Right ventricle myocardium inferior (tissue), 1 donor: ENCODE measurements at regions not wholly inside any gene's neighbourhood (a gene's known extent, or its start where the extent isn't known, plus 50 kb on each side); places are given as distances from the start of the nearest gene placed in this dataset.
"Not testable (repeated sequence)": the region's sequence is repeated elsewhere in the genome, so short reads cannot be mapped to it uniquely, and the experiment has no call there.

Experiments used
- ATAC-seq: fragments of 200-7000 bp; cut with Tn5 transposase; one replicate; pipeline ENCODE4 v1.9.1; 2020; ENCODE audit warnings: mild to moderate bottlenecking, moderate library complexity
- DNase-seq: peaks from one replicate; pipeline ENCODE4 v3.0.0; 2021; ENCODE audit errors: missing footprints
- intact Hi-C: fragments of 100-400 bp; cut with DNase I; formaldehyde crosslinking; loops from one replicate; pipeline ENCODE4 v1.11.0; 2022
- donor health status: DM: no; HTN: yes; CAD: no; lungs with severe emphysema.

- intact Hi-C loops: no loop called here
- ATAC-seq: no peak
- no peak for DNase-seq
Measured at GRCh38 chr2:77713412-77713811, 191.2 kb upstream of the LRRTM4 start.

DNA sequence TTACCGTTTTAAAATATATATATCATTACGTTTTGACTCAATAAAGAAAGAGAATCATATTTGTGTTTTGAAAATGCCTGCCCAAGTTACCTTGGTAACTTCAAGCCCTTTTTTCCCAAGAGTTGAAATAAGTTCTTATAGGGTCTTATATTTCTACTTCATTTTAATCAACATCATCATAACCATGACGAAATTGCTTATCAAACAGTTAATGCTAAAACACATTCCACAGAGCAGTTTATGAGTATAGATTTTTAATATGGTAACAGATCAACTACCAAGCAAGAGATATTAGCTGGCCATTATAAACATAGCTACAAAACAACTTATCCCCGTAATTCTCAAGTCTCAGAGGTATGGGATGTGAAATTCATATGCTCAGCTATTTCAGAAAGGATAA is 197.9 kb upstream of the LRRTM4 start:
- DNase-seq: no peak

DNA sequence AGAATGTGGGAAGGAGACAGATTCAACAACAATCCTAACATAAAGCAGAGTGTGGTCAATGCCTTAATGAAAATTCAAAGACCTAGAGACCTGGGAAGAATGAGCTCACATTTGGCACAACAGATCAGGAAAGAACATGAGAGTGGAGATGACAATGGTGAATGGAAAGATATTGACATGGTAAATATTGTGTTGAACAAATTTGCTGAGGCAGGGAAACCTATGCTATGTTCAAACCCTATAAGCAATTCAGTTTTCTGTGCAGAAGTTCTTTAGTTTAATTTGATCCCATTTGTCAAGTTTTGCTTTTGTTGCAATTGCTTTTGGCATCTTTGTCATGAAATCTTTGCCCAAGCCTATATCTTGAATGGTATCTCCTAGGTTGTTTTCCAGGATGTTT is 199.4 kb upstream of the LRRTM4 start:
- ATAC-seq (no peak), DNase-seq (no peak)
- intact Hi-C loops: no loop called here

More for the DNA sequence above, 197.9 kb upstream of the LRRTM4 start:
- no peak for ATAC-seq
- intact Hi-C loops: no loop called here

DNA sequence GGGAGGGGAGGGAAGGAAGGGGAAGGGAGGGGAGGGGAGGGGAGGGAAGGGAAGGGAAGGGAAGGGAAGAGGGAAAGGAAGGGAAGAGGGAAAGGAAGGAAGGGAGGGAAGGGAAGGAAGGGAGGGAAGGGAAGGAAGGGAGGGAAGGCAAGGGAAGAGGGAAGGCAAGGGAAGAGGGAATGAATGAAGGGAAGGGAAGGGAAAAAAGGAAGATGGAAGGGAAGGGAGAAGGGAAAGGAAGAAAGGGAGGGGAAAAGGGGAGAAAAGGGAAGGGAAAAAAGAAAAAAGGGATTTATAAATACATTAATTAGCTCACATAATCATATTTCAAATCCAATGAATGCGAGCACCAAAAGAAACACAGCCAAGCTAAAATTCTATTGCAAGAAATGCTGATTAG is 202.9 kb upstream of the LRRTM4 start:
- intact Hi-C loops: no loop called here
- DNase-seq (no peak), ATAC-seq (no peak)

GRCh38 chr2:77734662-77735340 is 212.6 kb upstream of the LRRTM4 start:
- ATAC-seq, DNase-seq, intact Hi-C loops: not testable (repeated sequence)

DNA sequence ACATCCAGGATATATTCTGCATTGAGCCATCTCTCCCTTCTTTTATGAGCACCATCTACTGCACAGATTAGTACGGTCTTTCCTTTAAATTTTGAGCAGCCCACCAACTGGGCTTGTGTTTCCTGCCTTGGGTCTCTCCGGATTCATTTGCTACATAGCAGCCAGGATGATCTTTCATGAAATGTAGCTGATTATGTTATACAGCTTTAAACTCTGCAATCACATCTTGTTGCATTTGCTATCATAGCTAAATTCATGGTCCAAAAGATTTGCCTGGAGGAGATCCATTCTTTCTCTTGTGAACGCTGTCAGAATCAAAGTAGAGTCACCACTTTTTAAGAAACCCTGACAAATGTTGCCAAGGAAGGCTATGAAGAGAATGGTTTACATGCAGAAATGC is 215.1 kb upstream of the LRRTM4 start:
- no peak for DNase-seq
- no peak for ATAC-seq
- intact Hi-C loops: no loop called here

DNA sequence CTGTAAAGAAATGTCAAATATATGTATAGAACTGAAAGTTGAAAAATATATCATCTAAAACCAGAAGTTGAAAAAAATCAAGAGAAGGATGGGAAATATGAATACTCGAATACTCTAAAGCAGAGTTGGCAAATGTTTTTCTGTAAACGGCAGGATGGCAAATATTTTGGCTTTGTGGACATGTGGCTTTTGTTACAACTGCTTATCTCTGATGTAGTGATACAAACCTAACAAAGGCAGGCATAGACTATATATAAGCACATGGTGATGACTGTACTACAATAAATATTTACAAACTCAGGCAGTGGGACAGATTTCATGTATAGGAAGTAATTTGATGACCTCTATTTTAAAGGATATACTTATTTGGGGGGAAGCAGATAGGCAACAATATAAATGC is 224.6 kb upstream of the LRRTM4 start:
- intact Hi-C loops: no loop called here
- DNase-seq: no peak
- ATAC-seq: no peak

DNA sequence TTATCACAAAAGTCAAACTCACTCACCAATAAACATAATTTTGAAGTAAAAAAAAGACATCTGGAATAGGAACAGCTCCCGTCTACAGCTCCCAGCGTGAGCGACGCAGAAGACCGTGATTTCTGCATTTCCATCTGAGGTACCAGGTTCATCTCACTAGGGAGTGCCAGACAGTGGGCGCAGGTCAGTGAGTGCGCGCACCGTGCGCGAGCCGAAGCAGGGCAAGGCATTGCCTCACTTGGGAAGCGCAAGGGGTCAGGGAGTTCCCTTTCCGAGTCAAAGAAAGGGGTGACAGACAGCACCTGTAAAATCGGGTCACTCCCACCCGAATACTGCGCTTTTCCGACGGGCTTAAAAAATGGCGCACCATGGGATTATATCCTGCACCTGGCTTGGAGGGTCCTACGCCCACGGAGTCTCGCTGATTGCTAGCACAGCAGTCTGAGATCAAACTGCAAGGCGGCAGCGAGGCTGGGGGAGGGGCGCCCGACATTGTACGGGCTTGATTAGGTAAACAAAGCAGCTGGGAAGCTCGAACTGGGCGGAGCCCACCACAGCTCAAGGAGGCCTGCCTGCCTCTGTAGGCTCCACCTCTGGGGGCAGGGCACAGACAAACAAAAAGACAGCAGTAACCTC is 231.7 kb upstream of the LRRTM4 start:
- DNase-seq, ATAC-seq, intact Hi-C loops: not testable (repeated sequence)

DNA sequence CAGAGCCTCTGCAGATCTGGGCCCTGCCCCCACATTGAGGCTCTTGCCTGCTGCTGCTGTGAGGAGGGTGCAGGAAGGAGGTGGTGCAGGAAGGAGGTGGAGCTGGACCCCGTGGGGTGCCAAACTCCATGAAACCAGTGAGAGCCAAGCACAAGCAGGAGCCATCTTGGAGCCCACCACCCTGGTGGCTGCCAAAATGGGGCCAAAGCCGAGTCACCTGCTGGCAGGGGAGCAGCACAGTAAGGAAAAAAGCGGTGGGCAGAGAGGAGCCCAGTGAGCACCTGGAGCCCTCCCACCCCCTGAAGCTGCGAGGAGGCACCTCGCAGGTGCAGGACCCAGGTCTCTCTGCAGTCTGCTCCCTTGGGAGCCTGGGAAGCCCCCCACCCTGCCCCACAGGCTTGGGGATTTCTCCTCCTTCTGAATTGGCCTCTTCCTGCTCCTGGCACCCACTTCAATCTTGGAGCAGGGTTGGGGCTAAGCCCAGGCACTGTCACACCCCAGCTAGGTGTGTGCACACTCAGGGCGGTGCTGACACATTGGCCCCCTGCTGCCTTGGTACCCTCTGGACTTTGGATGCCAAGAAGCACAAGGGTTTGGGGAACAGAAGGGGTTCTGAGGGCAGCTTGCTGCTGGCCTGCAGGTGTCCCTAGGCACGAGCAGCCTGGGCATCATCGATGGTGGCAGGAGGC is 245.4 kb upstream of the LRRTM4 start:
- ATAC-seq: no peak
- intact Hi-C loops: no loop called here
- DNase-seq: no peak

DNA sequence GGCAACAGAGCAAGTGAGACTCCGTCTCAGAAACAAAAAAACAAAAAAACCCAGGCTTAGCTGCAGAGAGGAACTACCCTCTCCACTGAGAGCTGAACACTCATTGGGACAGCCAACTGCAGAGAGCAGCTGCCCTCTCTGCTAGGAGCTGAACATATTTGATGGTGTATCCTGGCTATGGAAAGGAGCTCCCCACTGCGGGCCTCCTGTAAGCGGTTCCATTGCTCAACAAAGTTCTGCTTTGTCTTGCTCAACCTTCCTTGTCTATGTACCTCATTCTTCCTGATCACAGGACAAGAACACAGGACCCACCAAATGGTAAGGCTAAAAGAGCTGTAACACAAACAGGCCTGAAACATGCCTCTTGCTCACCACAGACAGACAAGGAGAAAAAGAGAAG is 246.3 kb upstream of the LRRTM4 start:
- intact Hi-C loops: no loop called here
- no peak for ATAC-seq
- DNase-seq: no peak

GRCh38 chr2:77778917-77779316 is 256.7 kb upstream of the LRRTM4 start:
- DNase-seq (no peak), ATAC-seq (no peak)
- intact Hi-C loops: no loop called here

- DNase-seq, ATAC-seq, intact Hi-C loops: not testable (repeated sequence)
Measured at GRCh38 chr2:77793500-77793899, 271.3 kb upstream of the LRRTM4 start.

- no peak for ATAC-seq
- intact Hi-C loops: no loop called here
- no peak for DNase-seq
Measured at GRCh38 chr2:77796397-77796796, 274.2 kb upstream of the LRRTM4 start.

DNA sequence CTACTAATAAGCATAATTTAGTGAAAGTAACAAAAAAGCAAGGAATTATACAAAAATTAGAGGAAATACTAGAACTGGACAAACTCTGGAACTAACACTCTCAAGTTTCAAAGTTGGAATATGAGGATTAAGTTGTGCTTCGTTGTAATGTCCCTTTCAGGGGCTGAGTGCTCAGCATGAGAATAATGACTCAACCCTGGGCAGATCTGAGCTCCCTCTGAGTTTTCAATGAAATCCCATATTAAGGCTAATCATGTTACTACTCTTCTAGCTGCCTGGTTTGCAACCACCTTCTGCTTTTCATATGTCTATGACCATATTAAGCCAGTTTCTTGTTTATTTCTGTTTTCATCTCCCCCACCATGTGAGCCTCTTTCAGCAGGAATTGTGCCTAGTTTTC is 274.9 kb upstream of the LRRTM4 start:
- intact Hi-C loops: no loop called here
- DNase-seq (no peak), ATAC-seq (no peak)

GRCh38 chr2:77800410-77800809 is 278.2 kb upstream of the LRRTM4 start:
- DNase-seq (no peak), ATAC-seq (no peak)
- intact Hi-C loops: no loop called here

DNA sequence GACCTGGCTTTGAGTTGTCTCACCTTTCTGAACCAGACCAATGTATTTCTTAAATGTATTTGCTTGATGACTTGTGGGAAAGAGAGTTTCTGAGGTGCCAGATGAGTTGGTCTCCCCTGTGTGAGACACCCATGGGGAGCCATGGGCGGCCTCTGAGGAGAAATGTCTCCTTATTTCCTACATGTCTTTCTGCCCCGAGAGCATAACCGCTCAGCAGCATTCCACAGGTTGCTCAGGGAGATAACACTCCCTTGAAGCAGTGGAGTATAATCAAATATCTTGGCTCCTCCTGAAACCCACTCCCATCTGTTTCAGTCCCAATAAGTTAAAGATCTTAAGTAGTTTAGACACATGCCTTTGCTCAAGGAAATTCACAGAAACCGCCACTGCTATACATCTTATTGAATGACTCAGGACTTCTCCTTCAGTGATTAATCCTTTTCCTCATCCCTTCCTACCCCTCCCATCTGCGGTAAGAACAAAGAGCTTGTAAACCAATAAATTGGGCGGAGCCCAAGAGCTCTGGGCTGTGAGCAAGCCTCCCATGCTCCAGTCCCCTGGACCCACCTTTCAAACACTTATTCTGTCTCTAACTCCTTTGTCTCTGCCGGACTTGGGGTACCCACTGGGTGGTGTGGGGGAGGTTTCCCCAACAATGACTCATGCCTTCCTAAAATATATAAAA is 285.5 kb upstream of the LRRTM4 start:
- intact Hi-C loops: no loop called here
- ATAC-seq (no peak), DNase-seq (no peak)

DNA sequence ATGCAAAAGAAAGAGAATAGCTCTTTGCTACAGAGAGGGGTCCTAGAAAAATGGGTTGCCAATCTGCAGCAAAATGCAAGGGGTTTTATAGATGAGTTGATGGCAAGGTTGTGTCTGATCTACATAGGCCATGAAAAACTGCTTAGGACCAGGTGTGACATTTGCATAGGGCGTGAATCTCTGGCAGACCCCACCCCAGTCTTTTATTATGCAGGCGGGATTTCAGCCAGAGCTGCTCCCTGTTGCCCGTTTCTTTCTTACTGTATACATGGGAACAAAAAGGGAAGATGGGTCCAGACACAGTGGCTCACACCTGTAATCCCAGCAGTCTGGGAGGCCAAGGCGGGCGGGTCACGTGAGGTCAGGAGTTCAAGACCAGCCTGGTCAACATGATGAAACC is 286.4 kb upstream of the LRRTM4 start:
- ATAC-seq (no peak), DNase-seq (no peak)

DNA sequence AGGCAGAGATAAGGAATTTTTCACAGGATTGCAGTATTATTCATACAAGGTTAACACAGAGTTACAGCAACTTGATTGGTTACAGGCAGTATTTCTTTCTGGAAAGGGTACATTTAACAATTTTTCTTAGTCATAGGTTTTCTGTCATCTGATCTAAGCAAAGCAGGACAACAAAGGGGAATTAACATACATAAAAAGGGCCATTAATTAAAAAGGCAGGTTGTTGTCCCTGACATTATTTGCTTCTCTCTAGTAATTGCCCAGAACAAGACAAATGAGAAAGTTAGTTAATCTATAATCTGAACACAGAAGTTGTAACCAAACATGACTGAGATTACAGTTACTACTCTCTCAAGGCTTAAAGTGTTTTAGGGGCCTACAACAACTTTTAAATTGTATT is 291.4 kb upstream of the LRRTM4 start:
- ATAC-seq: no peak
- no peak for DNase-seq
- intact Hi-C loops: no loop called here

More for the DNA sequence above, 286.4 kb upstream of the LRRTM4 start:
- intact Hi-C loops: no loop called here

DNA sequence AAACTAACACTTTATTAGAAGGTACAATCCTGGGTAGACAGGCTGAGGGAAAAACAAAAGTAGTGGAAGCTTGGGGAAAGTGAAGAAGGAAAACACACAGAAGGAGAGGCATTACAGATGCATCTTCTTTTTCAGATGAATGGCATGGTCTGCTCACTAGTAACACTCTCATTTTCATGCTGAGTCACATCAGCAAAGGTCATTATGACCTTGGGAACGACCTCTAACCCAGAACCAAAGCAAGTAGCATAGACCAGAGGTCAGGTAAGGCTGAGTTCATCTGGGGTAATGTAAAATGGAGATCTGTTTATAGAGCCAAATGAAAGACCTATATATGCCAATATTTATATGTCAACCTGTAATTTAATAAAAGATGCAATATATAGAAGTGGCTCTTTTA is 294.4 kb upstream of the LRRTM4 start:
- DNase-seq (no peak), ATAC-seq (no peak)
- intact Hi-C loops: no loop called here

GRCh38 chr2:77818186-77818585 is 296.0 kb upstream of the LRRTM4 start:
- intact Hi-C loops: no loop called here
- no peak for ATAC-seq
- no peak for DNase-seq
